GM12865 (cell line): ENCODE measurements at regions not wholly inside any gene's neighbourhood (a gene's known extent, or its start where the extent isn't known, plus 50 kb on each side); places are given as distances from the start of the nearest gene placed in this dataset.

ENCODE experiments used
- DNase-seq: peaks from one replicate; pipeline ENCODE4 v3.0.0; 2010; ENCODE audit warnings: low read depth
- H3K4me3 ChIP-seq: 2 replicates; pipeline ENCODE4 v1.5.1; 2011; ENCODE audit warnings: mild to moderate bottlenecking, low read depth, low read length, control low read depth
- CTCF ChIP-seq: IDR thresholded peaks from 2 replicates; pipeline ENCODE4 v1.5.1; 2011; ENCODE audit warnings: low read length, control low read depth, low read depth, inconsistent platforms; ENCODE audit not compliant: insufficient read depth; ENCODE audit errors: missing control alignments

DNA sequence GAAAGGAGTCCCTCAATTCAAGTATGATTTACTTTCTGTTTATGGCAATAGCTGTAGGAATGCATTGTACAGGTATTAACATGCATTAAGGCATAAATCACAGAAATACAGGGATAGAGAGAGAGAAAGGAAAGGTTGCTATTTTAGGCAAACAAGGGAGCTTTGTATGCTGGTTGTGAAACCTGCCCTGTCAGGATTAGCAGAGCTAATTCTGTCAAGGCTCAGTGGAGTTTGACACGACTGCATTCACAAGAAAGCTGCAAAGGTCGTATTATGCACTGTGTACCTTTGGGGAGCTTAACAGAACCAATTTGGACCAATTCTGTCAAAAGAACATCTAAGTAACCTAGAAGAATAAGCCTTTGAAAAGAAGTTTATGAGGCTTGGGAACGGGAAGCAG, 239.3 kb downstream of the GRIA2 start:
- no peak for TF ChIP-seq CTCF
- no peak overlapping the region for H3K4me3 ChIP-seq
- no peak for DNase-seq

- DNase-seq = no peak
- TF ChIP-seq CTCF = no peak
- no peak overlapping the region for H3K4me3 ChIP-seq
Observed at GRCh38 chr4:157447195-157447594, 226.7 kb downstream of the GRIA2 start.

- TF ChIP-seq CTCF = no peak
- DNase-seq = no peak
- no peak overlapping the region for H3K4me3 ChIP-seq
Observed at GRCh38 chr4:157444014-157444413, 223.5 kb downstream of the GRIA2 start.

DNA sequence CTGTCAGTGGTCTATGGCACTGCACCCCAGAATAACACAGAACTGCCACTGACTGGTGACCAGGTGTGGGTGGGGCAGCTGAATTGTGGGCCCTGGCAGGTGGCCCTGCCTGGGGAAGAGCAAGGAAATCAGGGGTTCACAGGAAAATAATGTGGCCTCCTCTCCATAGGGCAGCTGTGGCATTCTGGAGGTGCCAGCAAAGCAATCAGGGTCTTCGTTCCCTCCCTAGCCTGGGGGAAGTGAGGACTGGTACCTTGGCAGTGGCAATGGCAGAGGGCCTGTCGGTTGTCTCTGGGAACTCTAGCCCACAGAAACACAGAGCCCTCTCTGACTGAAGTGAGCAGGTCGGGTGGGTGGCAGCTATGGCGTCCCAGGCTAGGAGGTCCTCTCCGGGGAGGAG, 223.0 kb downstream of the GRIA2 start:
- DNase-seq = no peak
- TF ChIP-seq CTCF = no peak
- H3K4me3 ChIP-seq = no peak overlapping the region

DNA sequence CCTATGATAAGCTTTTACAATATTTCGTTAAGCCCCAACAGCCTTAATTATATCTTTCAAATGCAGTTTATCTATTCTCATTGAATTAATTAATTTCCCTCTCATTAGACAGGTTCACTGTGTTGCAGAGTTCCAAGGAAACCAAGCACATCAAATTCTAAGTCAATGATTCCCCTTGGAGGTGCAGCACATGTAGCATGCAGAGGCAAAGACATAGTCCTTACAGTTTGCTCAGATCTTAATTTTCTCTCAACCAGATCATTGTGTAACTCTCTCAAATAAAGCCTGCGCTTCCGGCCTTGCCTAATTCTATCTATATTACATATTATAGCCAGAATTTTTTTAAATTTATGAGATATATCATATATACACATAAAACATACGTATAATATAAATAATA, 205.4 kb downstream of the GRIA2 start:
- DNase-seq = no peak
- no peak for TF ChIP-seq CTCF
- H3K4me3 ChIP-seq = no peak overlapping the region

GRCh38 chr4:157423526-157424020, 203.0 kb downstream of the GRIA2 start:
- H3K4me3 ChIP-seq = no peak overlapping the region
- DNase-seq = no peak
- TF ChIP-seq CTCF = no peak

DNA sequence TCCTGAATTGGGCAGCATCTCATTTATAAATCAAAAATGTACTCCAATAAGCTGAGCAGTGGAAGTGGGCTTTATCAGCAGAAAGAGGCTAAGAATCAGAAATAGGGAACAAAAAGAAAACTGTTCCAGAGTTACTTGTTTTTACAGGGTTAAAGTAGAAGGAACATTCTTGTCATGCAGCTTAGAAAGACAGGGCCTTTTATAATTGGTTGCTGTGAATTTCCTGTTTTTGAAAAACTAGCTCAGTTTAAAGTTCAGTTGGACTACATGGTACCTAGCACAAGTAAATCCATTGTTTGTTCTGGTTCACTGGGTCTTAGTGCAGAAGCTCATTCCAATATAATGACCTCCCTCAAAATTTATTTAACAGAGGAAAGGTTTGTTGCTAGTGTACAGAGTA, 200.8 kb downstream of the GRIA2 start:
- no peak for TF ChIP-seq CTCF
- no peak for DNase-seq
- H3K4me3 ChIP-seq = no peak overlapping the region
